Tibial nerve (tissue), 4 donors: ENCODE measurements at regions not wholly inside any gene's neighbourhood (a gene's known extent, or its start where the extent isn't known, plus 50 kb on each side); places are given as distances from the start of the nearest gene placed in this dataset.

Experiments
- DNase-seq, 2 donors: peaks; one replicate each; pipeline ENCODE4 v3.0.0-alpha.2; 2019; ENCODE audit warnings: low spot score in 2 of 2
- H3K27ac ChIP-seq, 4 donors: fragments of 200-600 bp; sonication (generic) in 3 of 4; one replicate each; pipeline ENCODE4 v1.5.1; 2017 to 2019; ENCODE audit warnings: mild to moderate bottlenecking in 1 of 4
- H3K27me3 ChIP-seq, 2 donors: fragments of 200-600 bp; sonication (generic) in 1 of 2; one replicate each; pipeline versions ENCODE4 v1.5.1 to v1.6.0; 2017 to 2019
- H3K36me3 ChIP-seq, 3 donors: fragments of 200-600 bp; sonication (generic); one replicate each; pipeline ENCODE4 v1.5.1; 2018 to 2019
- H3K4me1 ChIP-seq, 4 donors: fragments of 200-600 bp; sonication (generic) in 3 of 4; one replicate each; pipeline ENCODE4 v1.5.1; 2017 to 2019
- H3K4me3 ChIP-seq, 4 donors: fragments of 200-600 bp; sonication (generic) in 3 of 4; one replicate each; pipeline ENCODE4 v1.5.1; 2017 to 2019; ENCODE audit warnings: mild to moderate bottlenecking in 1 of 4, moderate library complexity in 1 of 4
- H3K9me3 ChIP-seq, 4 donors: fragments of 200-600 bp; sonication (generic) in 3 of 4; one replicate each; pipeline ENCODE4 v1.5.1; 2017 to 2019
- EP300 ChIP-seq, 2 donors: sonication (generic); formaldehyde crosslinking; IDR thresholded peaks; one replicate each; pipeline ENCODE4 v1.6.1; 2017; ENCODE audit warnings: antibody characterized with exemption in 2 of 2, mild to moderate bottlenecking in 1 of 2
- POLR2A ChIP-seq, 2 donors: fragments of 450-650 bp; IDR thresholded peaks; one replicate each; pipeline ENCODE4 v1.6.1; 2017; ENCODE audit warnings: antibody characterized with exemption in 2 of 2, mild to moderate bottlenecking in 2 of 2, moderate library complexity in 2 of 2
- WGBS, 2 donors: methylation state at CpG; one replicate each; pipeline ENCODE4 v1.1.5; 2018; 5-methylcytosine and 5-hydroxymethylcytosine counted together
- TF ChIP-seq, protein P1 (sequence below), 5 experiments: fragments of 200-600 bp in 3 of 5; fragments of 450-650 bp in 2 of 5; sonication (generic) in 3 of 5; IDR thresholded peaks; one replicate each; pipeline ENCODE4 v1.5.1; 2016 to 2019; ENCODE audit warnings: antibody characterized with exemption in 5 of 5, mild to moderate bottlenecking in 3 of 5, moderate library complexity in 2 of 5

DNA sequence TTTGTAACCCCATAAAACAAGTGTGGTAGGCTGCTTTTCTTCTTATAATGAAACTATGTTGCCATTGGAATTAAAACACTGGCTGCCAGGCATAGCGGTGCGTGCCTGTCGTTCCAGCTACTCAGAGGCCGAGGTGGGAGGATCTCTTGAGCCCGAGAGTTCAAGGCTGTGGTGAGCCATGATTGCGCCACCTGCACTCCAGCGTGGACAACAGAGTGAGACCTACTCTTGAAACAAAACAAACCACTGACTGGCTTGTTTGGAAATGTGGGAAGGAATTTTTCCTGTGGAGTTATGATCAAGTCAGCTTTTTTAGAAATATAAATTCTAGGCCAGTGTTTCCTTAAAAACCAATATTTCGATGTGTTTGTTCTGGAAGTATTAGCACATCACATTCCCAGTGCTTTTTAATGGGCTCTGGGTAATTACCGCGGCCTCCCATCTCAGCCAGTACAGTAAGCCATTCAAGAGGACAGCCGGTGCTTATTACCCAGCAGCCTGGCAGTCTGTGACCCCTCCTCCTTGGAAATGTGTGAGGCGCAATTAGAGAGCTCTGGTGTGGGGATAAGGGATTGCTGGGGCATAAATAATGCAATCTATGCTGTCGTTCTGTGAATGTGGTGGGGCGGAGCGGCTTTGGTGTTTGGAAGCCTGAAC lies 58.3 kb upstream of the TRAK1 start:
- peaks cover 0 to 75% (median 50%) of the 10 kb centered on the region in 4 donors for H3K4me1 ChIP-seq
- DNase-seq, result peak; percentile 74 to 80
- peak overlapping the region; percentile 32 to 89 (median 60) for H3K27ac ChIP-seq
- no peaks in the 10 kb centered on the region for H3K36me3 ChIP-seq
- H3K4me3 ChIP-seq, result no peak overlapping the region
- no peaks in the 10 kb centered on the region for H3K27me3 ChIP-seq
- TF ChIP-seq, protein P1, sequence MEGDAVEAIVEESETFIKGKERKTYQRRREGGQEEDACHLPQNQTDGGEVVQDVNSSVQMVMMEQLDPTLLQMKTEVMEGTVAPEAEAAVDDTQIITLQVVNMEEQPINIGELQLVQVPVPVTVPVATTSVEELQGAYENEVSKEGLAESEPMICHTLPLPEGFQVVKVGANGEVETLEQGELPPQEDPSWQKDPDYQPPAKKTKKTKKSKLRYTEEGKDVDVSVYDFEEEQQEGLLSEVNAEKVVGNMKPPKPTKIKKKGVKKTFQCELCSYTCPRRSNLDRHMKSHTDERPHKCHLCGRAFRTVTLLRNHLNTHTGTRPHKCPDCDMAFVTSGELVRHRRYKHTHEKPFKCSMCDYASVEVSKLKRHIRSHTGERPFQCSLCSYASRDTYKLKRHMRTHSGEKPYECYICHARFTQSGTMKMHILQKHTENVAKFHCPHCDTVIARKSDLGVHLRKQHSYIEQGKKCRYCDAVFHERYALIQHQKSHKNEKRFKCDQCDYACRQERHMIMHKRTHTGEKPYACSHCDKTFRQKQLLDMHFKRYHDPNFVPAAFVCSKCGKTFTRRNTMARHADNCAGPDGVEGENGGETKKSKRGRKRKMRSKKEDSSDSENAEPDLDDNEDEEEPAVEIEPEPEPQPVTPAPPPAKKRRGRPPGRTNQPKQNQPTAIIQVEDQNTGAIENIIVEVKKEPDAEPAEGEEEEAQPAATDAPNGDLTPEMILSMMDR (IDR thresholded peaks at IDR 0.05), result no peak
- peak in 1 of 2 donors; percentile 86 for TF ChIP-seq EP300 (IDR thresholded peaks at IDR 0.05)
- WGBS, 2 donors, result 25 to 28% methylated on average over 14 to 15 of the region's 15 CpGs
- H3K9me3 ChIP-seq, result no peaks in the 10 kb centered on the region

DNA sequence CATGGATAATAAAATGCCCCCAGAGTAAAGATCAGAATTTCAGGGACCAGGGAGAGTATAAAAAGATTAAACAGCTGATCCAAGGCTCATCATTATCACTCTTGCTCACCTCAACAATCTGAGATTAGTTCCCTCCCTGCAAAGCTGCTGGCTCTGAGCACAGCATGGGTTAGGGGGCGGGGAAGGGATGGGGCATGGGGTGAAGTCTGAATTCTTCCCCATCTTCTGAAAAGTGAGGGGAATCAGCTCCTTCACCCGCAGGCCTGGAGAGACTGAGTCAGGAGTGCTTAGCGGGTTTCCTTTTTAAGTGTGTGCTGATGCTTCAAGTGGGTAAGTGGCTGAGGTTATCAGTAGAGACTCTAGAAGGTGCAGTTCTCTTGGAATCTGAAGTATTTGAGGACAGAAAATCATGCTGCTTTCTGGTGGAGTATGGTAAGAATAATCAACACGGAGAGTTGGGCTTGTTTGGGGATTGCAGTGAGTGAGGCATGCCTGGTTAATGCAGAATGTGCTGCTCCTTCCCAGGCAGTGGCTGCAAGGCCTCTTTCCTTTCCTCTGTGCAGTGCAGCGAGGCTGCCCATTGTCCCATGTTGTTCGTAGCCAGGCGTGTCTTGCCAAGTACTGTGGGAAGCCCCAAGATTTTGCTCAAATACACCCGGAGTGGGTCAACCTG lies 59.2 kb upstream of the TRAK1 start:
- WGBS, 2 donors, result 27 to 38% methylated on average over 8 of the region's 8 CpGs
- Histone ChIP-seq H3K36me3 (no peaks in the 10 kb centered on the region), H3K27ac (peak overlapping the region in 2 of 4 donors; percentile 83 to 89), H3K4me1 (peaks cover 0 to 73% (median 49%) of the 10 kb centered on the region in 4 donors), H3K4me3 (no peak overlapping the region), H3K27me3 (no peaks in the 10 kb centered on the region), H3K9me3 (no peaks in the 10 kb centered on the region)
- no peak for DNase-seq
- TF ChIP-seq, protein P1 (IDR thresholded peaks at IDR 0.05), result no peak
- TF ChIP-seq EP300 (IDR thresholded peaks at IDR 0.05) (no peak), POLR2A (IDR thresholded peaks at IDR 0.05) (no peak)

GRCh38 chr3:42028474-42028873 lies 62.7 kb upstream of the TRAK1 start:
- Histone ChIP-seq H3K4me3 (no peak overlapping the region), H3K9me3 (no peaks in the 10 kb centered on the region), H3K36me3 (no peaks in the 10 kb centered on the region), H3K27me3 (no peaks in the 10 kb centered on the region), H3K27ac (no peak overlapping the region), H3K4me1 (peaks cover 0 to 72% (median 43%) of the 10 kb centered on the region in 4 donors)
- no peak for DNase-seq
- TF ChIP-seq POLR2A (IDR thresholded peaks at IDR 0.05), result no peak
- no peak for TF ChIP-seq EP300 (IDR thresholded peaks at IDR 0.05)
- TF ChIP-seq, protein P1 (IDR thresholded peaks at IDR 0.05), result no peak
- WGBS, 2 donors, result 88 to 93% methylated on average over 2 of the region's 2 CpGs

DNA sequence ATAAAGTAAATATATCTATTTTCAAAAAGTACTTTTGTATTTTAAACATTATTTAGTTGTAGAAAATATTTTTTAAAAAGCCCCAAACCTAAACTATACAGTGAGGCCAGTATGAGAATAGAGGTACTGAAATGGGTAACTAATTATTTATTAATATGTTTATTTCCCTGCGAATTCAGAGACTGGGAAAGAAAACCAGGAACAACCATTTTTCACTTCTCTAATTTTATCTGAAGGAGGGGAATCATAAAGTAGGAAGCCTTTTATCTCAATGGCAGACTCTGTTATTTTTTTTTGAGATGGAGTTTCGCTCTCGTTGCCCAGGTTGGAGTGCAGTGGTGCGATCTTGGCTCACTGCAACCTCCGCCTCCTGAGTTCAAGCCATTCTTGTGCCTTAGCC lies 63.6 kb upstream of the TRAK1 start:
- 83 to 91% methylated on average over 5 of the region's 5 CpGs for WGBS, 2 donors
- H3K27me3 ChIP-seq, result no peaks in the 10 kb centered on the region
- peaks cover 0 to 65% (median 36%) of the 10 kb centered on the region in 4 donors for H3K4me1 ChIP-seq
- no peak overlapping the region for H3K4me3 ChIP-seq
- DNase-seq, result no peak
- H3K9me3 ChIP-seq, result no peaks in the 10 kb centered on the region
- H3K27ac ChIP-seq, result no peak overlapping the region
- no peaks in the 10 kb centered on the region for H3K36me3 ChIP-seq
- TF ChIP-seq EP300 (IDR thresholded peaks at IDR 0.05), result no peak
- no peak for TF ChIP-seq POLR2A (IDR thresholded peaks at IDR 0.05)
- TF ChIP-seq, protein P1 (IDR thresholded peaks at IDR 0.05), result no peak
